Prostate gland (tissue), 2 donors: ENCODE measurements at regions not wholly inside any gene's neighbourhood (a gene's known extent, or its start where the extent isn't known, plus 50 kb on each side); places are given as distances from the start of the nearest gene placed in this dataset.

ENCODE experiments used
- CTCF ChIP-seq, 4 experiments: fragments of 200-600 bp in 2 of 4; fragments of 450-650 bp in 2 of 4; sonication (generic) in 2 of 4; IDR thresholded peaks; 1 replicate in 3 of 4; 2 replicates in 1 of 4; pipeline ENCODE4 v1.5.1; 2016 to 2019; ENCODE audit warnings: antibody characterized with exemption in 4 of 4, mild to moderate bottlenecking in 2 of 4, moderate library complexity in 2 of 4
- POLR2A ChIP-seq: fragments of 450-650 bp; IDR thresholded peaks from one replicate; pipeline ENCODE4 v1.6.1; 2016; ENCODE audit warnings: antibody characterized with exemption, mild to moderate bottlenecking
- POLR2AphosphoS5 ChIP-seq: sonication (generic); formaldehyde crosslinking; IDR thresholded peaks from one replicate; pipeline ENCODE4 v1.6.1; 2017; ENCODE audit warnings: antibody characterized with exemption

GRCh38 chr14:21768875-21769257 is 95.2 kb upstream of the OR4E1 start:
- TF ChIP-seq CTCF (IDR thresholded peaks at IDR 0.05) (no peak), POLR2A (no peak), POLR2AphosphoS5 (no peak)
